ENCODE measurements at regions not wholly inside any gene's neighbourhood (a gene's known extent, or its start where the extent isn't known, plus 50 kb on each side); places are given as distances from the start of the nearest gene placed in this dataset.
A peak's percentile ranks its signal among the peaks of the same experiment; 100 is the strongest.

GRCh38 chr1:8154621-8155052 is 128.5 kb upstream of the ERRFI1 start (continued):
- no peak for TF ChIP-seq PRMT3 (CRISPR knock-in tag; IDR thresholded peaks at IDR 0.05; ENCODE audit: borderline replicate concordance, low read depth)
- TF ChIP-seq ZKSCAN1 (IDR thresholded peaks at IDR 0.05; ENCODE audit: low read length): no peak
- TF ChIP-seq ZNF766 (CRISPR knock-in tag; IDR thresholded peaks at IDR 0.05; ENCODE audit: borderline replicate concordance): no peak
- TF ChIP-seq ATF7-NPFF (CRISPR knock-in tag; IDR thresholded peaks at IDR 0.05; ENCODE audit: low read depth): no peak
- TF ChIP-seq KMT2B (CRISPR knock-in tag; IDR thresholded peaks at IDR 0.05): 0 out of 2 replicates have a peak, but pooled peaks have one; percentile 22
- TF ChIP-seq JARID2 (CRISPR knock-in tag; IDR thresholded peaks at IDR 0.05; ENCODE audit: insufficient replicate concordance): no peak
- TF ChIP-seq ERF (CRISPR knock-in tag; IDR thresholded peaks at IDR 0.05): peak; percentile 85
- 0 out of 2 replicates have a peak, but pooled peaks have one; percentile 21 for TF ChIP-seq YEATS4 (CRISPR knock-in tag; IDR thresholded peaks at IDR 0.05; ENCODE audit: borderline replicate concordance)
- TF ChIP-seq STAG1 (CRISPR knock-in tag; IDR thresholded peaks at IDR 0.05): peak; percentile 48
- TF ChIP-seq ZBTB46 (CRISPR knock-in tag; IDR thresholded peaks at IDR 0.05; ENCODE audit: borderline replicate concordance): no peak
- peak; percentile 56 for TF ChIP-seq TCF7 (IDR thresholded peaks at IDR 0.05; ENCODE audit: low read depth)
- TF ChIP-seq ZNF362 (CRISPR knock-in tag; IDR thresholded peaks at IDR 0.05; ENCODE audit: borderline replicate concordance): peak; percentile 62; the same call in 1 of the 2 replicates
- no peak for TF ChIP-seq RBM22 (optimal IDR thresholded peaks at IDR 0.05; ENCODE audit: low read length)
- TF ChIP-seq ZNF121 (CRISPR knock-in tag; IDR thresholded peaks at IDR 0.05): 0 out of 2 replicates have a peak, but pooled peaks have one; percentile 9
- no peak for TF ChIP-seq NONO (IDR thresholded peaks at IDR 0.05)
- TF ChIP-seq NONO (CRISPR knock-in tag; conservative IDR thresholded peaks at IDR 0.05): peak; percentile 63; the same call in 1 of the 2 replicates
- TF ChIP-seq RXRA (CRISPR knock-in tag; IDR thresholded peaks at IDR 0.05): peak; percentile 76; the same call in 1 of the 2 replicates
- no peak for TF ChIP-seq ZNF749 (CRISPR knock-in tag; IDR thresholded peaks at IDR 0.05; ENCODE audit: borderline replicate concordance)
- TF ChIP-seq MEIS1 (CRISPR knock-in tag; IDR thresholded peaks at IDR 0.05; ENCODE audit: borderline replicate concordance): peak; percentile 100
- peak; percentile 96 for TF ChIP-seq TGIF2 (CRISPR knock-in tag; IDR thresholded peaks at IDR 0.05)
- 0 out of 2 replicates have a peak, but pooled peaks have one; percentile 46 for TF ChIP-seq BRD4 (CRISPR knock-in tag; IDR thresholded peaks at IDR 0.05)
- TF ChIP-seq BRF2 (CRISPR knock-in tag; IDR thresholded peaks at IDR 0.05): peak; percentile 24; the same call in 1 of the 2 replicates
- no peak for TF ChIP-seq TBL1XR1 (IDR thresholded peaks at IDR 0.05; ENCODE audit: borderline replicate concordance, low read length, partially characterized antibody)
- TF ChIP-seq ZNF816 (CRISPR knock-in tag; IDR thresholded peaks at IDR 0.05; ENCODE audit: borderline replicate concordance): no peak
- TF ChIP-seq SSRP1 (CRISPR knock-in tag; IDR thresholded peaks at IDR 0.05): no peak
- TF ChIP-seq MED1 (CRISPR knock-in tag; IDR thresholded peaks at IDR 0.05): peak; percentile 97
- TF ChIP-seq ZNF768 (CRISPR knock-in tag; IDR thresholded peaks at IDR 0.05): no peak
- no peak for TF ChIP-seq IRX3 (CRISPR knock-in tag; IDR thresholded peaks at IDR 0.05; ENCODE audit: borderline replicate concordance, low read depth)
- peak; percentile 70; the same call in 1 of the 2 replicates for TF ChIP-seq RCOR2 (CRISPR knock-in tag; IDR thresholded peaks at IDR 0.05)
- peak; percentile 95 for TF ChIP-seq HDAC2 (CRISPR knock-in tag; IDR thresholded peaks at IDR 0.05)
- TF ChIP-seq POLR2AphosphoS5 (IDR thresholded peaks at IDR 0.05; ENCODE audit: low read depth, low read length): peak; percentile 33; the same call in 1 of the 2 replicates
